ENCODE measurements at regions not wholly inside any gene's neighbourhood (a gene's known extent, or its start where the extent isn't known, plus 50 kb on each side); places are given as distances from the start of the nearest gene placed in this dataset.
"Not testable (repeated sequence)": the region's sequence is repeated elsewhere in the genome, so short reads cannot be mapped to it uniquely, and the experiment has no call there.

DNA sequence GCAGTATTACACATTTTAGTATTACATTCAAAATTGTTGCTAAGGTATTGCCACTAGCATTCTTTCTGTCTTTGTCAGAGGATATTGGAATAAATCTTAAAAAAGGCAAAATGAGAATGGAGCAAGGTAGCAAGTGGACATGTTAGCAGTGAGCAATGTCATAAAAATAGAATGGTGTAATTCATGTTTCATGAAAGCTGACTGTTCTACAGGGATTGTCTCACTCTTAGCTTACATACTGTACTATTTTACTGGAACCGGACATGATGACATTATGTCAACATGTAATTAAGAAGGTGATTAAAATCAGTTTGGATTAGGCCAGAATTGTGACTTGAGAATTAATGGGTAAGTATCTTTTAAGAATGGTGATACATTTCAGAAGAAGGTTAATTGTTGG, 1086.2 kb downstream of the STIM2 start:
- Histone ChIP-seq H3K4me1 (ENCODE audit: insufficient read depth, insufficient read length) (no peaks in the 10 kb centered on the region), H3K4me3 (ENCODE audit: insufficient read length, low read depth) (no peak overlapping the region), H3K36me3 (ENCODE audit: insufficient read depth, insufficient read length, low read length) (no peaks in the 10 kb centered on the region), H3K27me3 (ENCODE audit: insufficient read depth, insufficient read length) (no peaks in the 10 kb centered on the region), H3K9me3 (ENCODE audit: insufficient read depth, low read length) (no peaks in the 10 kb centered on the region), H3K9ac (ENCODE audit: insufficient read length, low read depth) (no peak overlapping the region)
- DNase-seq (ENCODE audit: low read depth, low spot score), result no peak
- TF ChIP-seq SUZ12 (IDR thresholded peaks at IDR 0.05; ENCODE audit: extremely low read depth, insufficient read depth, insufficient read length), result no peak

DNA sequence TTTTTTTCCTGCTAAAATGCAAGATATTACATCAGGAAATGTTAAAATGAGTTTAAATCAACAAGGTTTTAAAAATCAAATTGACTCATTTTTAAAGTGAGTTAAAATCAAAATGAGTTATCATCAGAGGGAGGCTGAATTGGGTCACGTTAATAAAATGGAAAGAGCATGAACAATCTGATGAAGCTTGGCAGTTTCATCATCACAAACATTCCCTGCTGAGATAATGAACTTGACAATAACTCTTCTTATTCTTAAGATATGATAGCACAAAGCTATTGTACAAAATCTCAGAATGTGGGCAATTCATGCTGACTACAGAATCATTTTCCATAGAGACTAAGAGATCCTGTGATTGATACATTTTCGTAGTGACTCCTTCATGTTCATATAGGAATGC, 1086.7 kb downstream of the STIM2 start:
- no peaks in the 10 kb centered on the region for H3K36me3 ChIP-seq (ENCODE audit: insufficient read depth, insufficient read length, low read length)
- no peak overlapping the region for H3K4me3 ChIP-seq (ENCODE audit: insufficient read length, low read depth)
- DNase-seq (ENCODE audit: low read depth, low spot score), result no peak
- no peak for TF ChIP-seq YY1 (IDR thresholded peaks at IDR 0.05; ENCODE audit: insufficient read depth, insufficient read length)
- H3K4me1 ChIP-seq (ENCODE audit: insufficient read depth, insufficient read length), result no peaks in the 10 kb centered on the region
- H3K9ac ChIP-seq (ENCODE audit: insufficient read length, low read depth), result no peak overlapping the region
- no peaks in the 10 kb centered on the region for H3K27me3 ChIP-seq (ENCODE audit: insufficient read depth, insufficient read length)
- H3K9me3 ChIP-seq (ENCODE audit: insufficient read depth, low read length), result no peaks in the 10 kb centered on the region

DNA sequence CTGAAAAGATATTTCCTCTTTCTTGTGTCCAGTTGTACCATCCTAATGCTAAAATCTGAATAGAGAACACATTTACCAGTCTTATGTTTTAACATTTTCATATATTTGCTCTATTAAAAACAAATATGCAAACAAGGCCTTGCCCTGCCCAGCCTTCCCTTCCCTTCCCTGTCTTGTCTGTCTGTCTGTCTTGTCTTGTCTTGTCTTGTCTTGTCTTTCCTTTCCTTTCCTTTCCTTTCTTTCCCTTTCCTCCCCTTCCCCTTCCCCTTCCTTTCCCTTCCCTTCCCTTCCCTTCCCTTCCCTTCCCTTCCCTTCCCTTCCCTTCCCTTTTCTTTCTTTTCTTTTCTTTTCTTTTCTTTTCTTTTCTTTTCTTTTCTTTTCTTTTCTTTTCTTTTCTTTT, 1103.5 kb downstream of the STIM2 start:
- DNase-seq (ENCODE audit: low read depth, low spot score), result no peak
- TF ChIP-seq YY1 (IDR thresholded peaks at IDR 0.05; ENCODE audit: insufficient read depth, insufficient read length) (no peak), SUZ12 (IDR thresholded peaks at IDR 0.05; ENCODE audit: extremely low read depth, insufficient read depth, insufficient read length) (no peak), ZNF274 (IDR thresholded peaks at IDR 0.05; ENCODE audit: low read depth, low read length) (no peak)
- Histone ChIP-seq H3K4me1 (ENCODE audit: insufficient read depth, insufficient read length) (no peaks in the 10 kb centered on the region), H3K9ac (ENCODE audit: insufficient read length, low read depth) (no peak overlapping the region), H3K9me3 (ENCODE audit: insufficient read depth, low read length) (no peaks in the 10 kb centered on the region), H3K36me3 (ENCODE audit: insufficient read depth, insufficient read length, low read length) (no peaks in the 10 kb centered on the region), H3K4me3 (ENCODE audit: insufficient read length, low read depth) (no peak overlapping the region), H3K27me3 (ENCODE audit: insufficient read depth, insufficient read length) (no peaks in the 10 kb centered on the region)

DNA sequence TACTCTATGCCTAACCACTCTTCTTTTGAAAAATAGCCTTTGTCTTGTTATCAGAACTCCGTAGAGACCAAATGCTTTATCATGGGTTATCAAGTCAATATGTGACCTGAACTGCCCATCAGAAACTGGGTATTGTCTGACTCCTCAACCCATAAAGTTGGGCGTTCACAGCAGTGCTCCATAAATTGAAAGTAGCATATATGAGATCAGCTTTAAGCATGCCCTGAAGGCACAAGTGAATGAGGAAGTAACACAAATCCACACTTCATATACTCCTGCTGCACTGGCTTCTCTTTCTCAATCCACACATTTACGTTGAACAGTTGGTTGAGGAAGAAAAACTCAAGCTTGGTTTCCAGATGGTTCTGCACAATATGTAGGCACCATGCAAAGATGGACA, 1106.0 kb downstream of the STIM2 start:
- Histone ChIP-seq H3K9me3 (ENCODE audit: insufficient read depth, low read length) (no peaks in the 10 kb centered on the region), H3K4me3 (ENCODE audit: insufficient read length, low read depth) (no peak overlapping the region), H3K36me3 (ENCODE audit: insufficient read depth, insufficient read length, low read length) (no peaks in the 10 kb centered on the region), H3K9ac (ENCODE audit: insufficient read length, low read depth) (no peak overlapping the region), H3K27me3 (ENCODE audit: insufficient read depth, insufficient read length) (no peaks in the 10 kb centered on the region), H3K4me1 (ENCODE audit: insufficient read depth, insufficient read length) (no peaks in the 10 kb centered on the region)
- DNase-seq (ENCODE audit: low read depth, low spot score), result no peak
- TF ChIP-seq ZNF274 (IDR thresholded peaks at IDR 0.05; ENCODE audit: low read depth, low read length) (no peak), SUZ12 (IDR thresholded peaks at IDR 0.05; ENCODE audit: extremely low read depth, insufficient read depth, insufficient read length) (no peak), YY1 (IDR thresholded peaks at IDR 0.05; ENCODE audit: insufficient read depth, insufficient read length) (no peak)

DNA sequence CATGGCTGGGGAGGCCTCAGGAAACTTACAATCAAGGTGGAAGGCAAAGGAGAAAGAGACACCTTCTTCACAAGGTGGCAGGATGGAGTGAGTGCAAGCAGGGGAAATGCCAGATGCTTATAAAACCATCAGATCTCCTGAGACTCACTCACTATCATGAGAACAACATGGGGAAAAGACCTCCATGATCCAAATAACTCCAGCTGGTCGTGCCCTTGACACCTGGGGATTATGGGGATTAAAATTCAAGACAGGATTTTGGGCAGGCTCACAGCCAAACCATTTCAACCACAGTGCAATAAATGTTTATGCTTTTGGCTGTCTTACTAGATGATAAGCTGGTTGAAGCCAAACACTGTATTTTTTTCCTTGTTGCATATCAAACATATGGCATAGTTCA, 1112.4 kb downstream of the STIM2 start:
- DNase-seq (ENCODE audit: low read depth, low spot score), result no peak
- Histone ChIP-seq H3K9me3 (ENCODE audit: insufficient read depth, low read length) (no peaks in the 10 kb centered on the region), H3K4me1 (ENCODE audit: insufficient read depth, insufficient read length) (no peaks in the 10 kb centered on the region), H3K36me3 (ENCODE audit: insufficient read depth, insufficient read length, low read length) (no peaks in the 10 kb centered on the region), H3K9ac (ENCODE audit: insufficient read length, low read depth) (no peak overlapping the region), H3K4me3 (ENCODE audit: insufficient read length, low read depth) (no peak overlapping the region), H3K27me3 (ENCODE audit: insufficient read depth, insufficient read length) (no peaks in the 10 kb centered on the region)
- TF ChIP-seq ZNF274 (IDR thresholded peaks at IDR 0.05; ENCODE audit: low read depth, low read length) (no peak), SUZ12 (IDR thresholded peaks at IDR 0.05; ENCODE audit: extremely low read depth, insufficient read depth, insufficient read length) (no peak), YY1 (IDR thresholded peaks at IDR 0.05; ENCODE audit: insufficient read depth, insufficient read length) (no peak)

DNA sequence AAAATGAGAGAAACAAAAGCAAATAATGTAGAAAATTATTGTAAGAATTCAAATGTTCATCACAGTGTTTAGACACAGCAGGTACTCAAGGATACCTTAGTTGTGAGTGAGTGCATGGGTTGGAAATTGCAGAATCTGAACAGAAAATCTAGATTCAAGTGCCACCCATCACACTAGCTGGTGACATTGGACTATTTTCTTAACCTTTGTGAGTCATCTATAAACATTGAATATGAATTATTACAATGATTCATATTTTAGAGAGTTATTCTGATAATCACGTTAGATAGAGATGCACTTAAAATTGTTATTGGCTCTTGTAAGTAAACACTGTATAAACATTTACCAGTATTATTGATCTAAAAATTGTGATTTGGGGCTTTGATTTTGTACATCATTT, 1113.1 kb downstream of the STIM2 start:
- Histone ChIP-seq H3K4me3 (ENCODE audit: insufficient read length, low read depth) (no peak overlapping the region), H3K9me3 (ENCODE audit: insufficient read depth, low read length) (no peaks in the 10 kb centered on the region; the same call in 1 of the 2 replicates), H3K9ac (ENCODE audit: insufficient read length, low read depth) (no peak overlapping the region), H3K36me3 (ENCODE audit: insufficient read depth, insufficient read length, low read length) (no peaks in the 10 kb centered on the region), H3K27me3 (ENCODE audit: insufficient read depth, insufficient read length) (no peaks in the 10 kb centered on the region), H3K4me1 (ENCODE audit: insufficient read depth, insufficient read length) (no peaks in the 10 kb centered on the region)
- no peak for DNase-seq (ENCODE audit: low read depth, low spot score)
- TF ChIP-seq SUZ12 (IDR thresholded peaks at IDR 0.05; ENCODE audit: extremely low read depth, insufficient read depth, insufficient read length), result no peak
- TF ChIP-seq YY1 (IDR thresholded peaks at IDR 0.05; ENCODE audit: insufficient read depth, insufficient read length), result no peak
- no peak for TF ChIP-seq ZNF274 (IDR thresholded peaks at IDR 0.05; ENCODE audit: low read depth, low read length)

DNA sequence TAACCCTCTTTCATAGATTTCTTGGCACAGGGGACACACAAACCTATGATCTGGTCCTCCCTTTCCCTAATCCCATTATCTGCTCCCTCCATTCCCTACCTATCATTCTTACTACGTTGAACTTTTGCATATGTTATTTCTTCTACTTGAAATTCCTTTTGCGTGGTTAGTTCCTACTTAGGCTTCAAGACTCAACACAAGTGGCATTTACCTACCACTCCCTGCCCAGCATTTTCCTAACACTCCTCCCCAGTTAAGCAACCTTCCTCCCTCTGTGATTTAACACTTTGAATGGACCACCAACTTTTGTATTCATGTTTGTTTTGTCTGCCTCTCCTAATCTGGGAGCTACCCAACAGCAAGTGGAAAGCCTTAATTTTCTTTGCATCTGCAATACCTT, 1113.7 kb downstream of the STIM2 start:
- DNase-seq (ENCODE audit: low read depth, low spot score), result no peak
- Histone ChIP-seq H3K4me1 (ENCODE audit: insufficient read depth, insufficient read length) (no peaks in the 10 kb centered on the region), H3K4me3 (ENCODE audit: insufficient read length, low read depth) (no peak overlapping the region), H3K36me3 (ENCODE audit: insufficient read depth, insufficient read length, low read length) (no peaks in the 10 kb centered on the region), H3K9me3 (ENCODE audit: insufficient read depth, low read length) (no peaks in the 10 kb centered on the region; the same call in 1 of the 2 replicates), H3K9ac (ENCODE audit: insufficient read length, low read depth) (no peak overlapping the region), H3K27me3 (ENCODE audit: insufficient read depth, insufficient read length) (no peaks in the 10 kb centered on the region)
- TF ChIP-seq YY1 (IDR thresholded peaks at IDR 0.05; ENCODE audit: insufficient read depth, insufficient read length), result no peak
- TF ChIP-seq SUZ12 (IDR thresholded peaks at IDR 0.05; ENCODE audit: extremely low read depth, insufficient read depth, insufficient read length), result no peak
- no peak for TF ChIP-seq ZNF274 (IDR thresholded peaks at IDR 0.05; ENCODE audit: low read depth, low read length)

DNA sequence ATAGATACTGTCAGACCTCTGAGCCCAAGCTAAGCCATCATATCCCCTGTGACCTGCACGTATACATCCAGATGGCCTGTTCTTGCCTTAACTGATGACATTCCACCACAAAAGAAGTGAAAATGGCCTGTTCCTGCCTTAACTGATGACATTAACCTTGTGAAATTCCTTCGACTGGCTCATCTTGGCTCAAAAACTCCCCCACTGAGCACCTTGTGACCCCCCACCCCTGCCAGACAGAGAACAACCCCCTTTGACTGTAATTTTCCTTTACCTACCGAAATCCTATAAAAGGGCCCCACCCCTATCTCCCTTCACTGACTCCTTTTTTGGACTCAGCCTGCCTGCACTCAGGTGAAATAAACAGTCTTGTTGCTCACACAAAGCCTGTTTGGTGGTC, 1114.2 kb downstream of the STIM2 start:
- DNase-seq (ENCODE audit: low read depth, low spot score); H3K4me3 ChIP-seq (ENCODE audit: insufficient read length, low read depth); H3K4me1 ChIP-seq (ENCODE audit: insufficient read depth, insufficient read length): not testable (repeated sequence)

DNA sequence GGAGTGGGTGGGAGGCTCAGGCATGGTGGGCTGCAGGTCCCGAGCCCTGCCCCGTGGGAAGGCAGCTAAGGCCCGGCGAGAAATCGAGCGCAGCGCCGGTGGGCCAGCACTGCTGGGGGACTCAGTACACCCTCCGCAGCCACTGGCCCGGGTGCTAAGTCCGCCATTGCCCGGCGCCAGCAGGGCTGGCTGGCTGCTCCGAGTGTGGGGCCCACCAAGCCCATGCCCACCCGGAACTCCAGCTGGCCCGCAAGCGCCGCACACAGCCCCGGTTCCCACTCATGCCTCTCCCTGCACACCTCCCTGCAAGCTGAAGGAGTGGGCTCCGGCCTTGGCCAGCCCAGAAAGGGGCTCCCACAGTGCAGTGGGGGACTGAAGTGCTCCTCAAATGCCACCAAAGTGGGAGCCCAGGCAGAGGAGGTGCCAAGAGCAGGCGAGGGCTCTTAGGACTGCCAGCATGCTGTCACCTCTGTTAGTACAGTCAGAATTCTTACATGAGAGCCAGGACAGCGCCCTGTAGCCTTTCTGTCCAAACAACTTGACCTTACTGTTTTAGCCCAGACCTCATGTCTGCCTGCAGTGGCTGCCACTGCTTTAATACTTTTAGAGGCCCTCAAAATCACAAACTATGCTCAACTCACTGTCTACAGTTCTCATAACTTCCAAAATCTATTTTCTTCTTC, 1117.9 kb downstream of the STIM2 start:
- DNase-seq (ENCODE audit: low read depth, low spot score); H3K9ac ChIP-seq (ENCODE audit: insufficient read length, low read depth); H3K9me3 ChIP-seq (ENCODE audit: insufficient read depth, low read length); H3K4me3 ChIP-seq (ENCODE audit: insufficient read length, low read depth); H3K27me3 ChIP-seq (ENCODE audit: insufficient read depth, insufficient read length); H3K4me1 ChIP-seq (ENCODE audit: insufficient read depth, insufficient read length); H3K36me3 ChIP-seq (ENCODE audit: insufficient read depth, insufficient read length, low read length): not testable (repeated sequence)

More for the DNA sequence above, 1114.2 kb downstream of the STIM2 start:
- H3K9me3 ChIP-seq (ENCODE audit: insufficient read depth, low read length); H3K27me3 ChIP-seq (ENCODE audit: insufficient read depth, insufficient read length); H3K36me3 ChIP-seq (ENCODE audit: insufficient read depth, insufficient read length, low read length); H3K9ac ChIP-seq (ENCODE audit: insufficient read length, low read depth): not testable (repeated sequence)

Data from NT2/D1 (cell line).